Right lobe of liver (tissue), 4 donors: ENCODE measurements at regions not wholly inside any gene's neighbourhood (a gene's known extent, or its start where the extent isn't known, plus 50 kb on each side); places are given as distances from the start of the nearest gene placed in this dataset.

Source experiments
- CTCF ChIP-seq, 4 donors: fragments of 200-600 bp in 3 of 4; fragments of 450-650 bp in 1 of 4; IDR thresholded peaks; one replicate each; pipeline versions ENCODE4 v1.5.1 to v1.8.0; 2016 to 2022; ENCODE audit warnings: antibody characterized with exemption in 4 of 4, mild to moderate bottlenecking in 2 of 4
- POLR2A ChIP-seq: fragments of 450-650 bp; IDR thresholded peaks from one replicate; pipeline ENCODE4 v1.6.1; 2017; ENCODE audit warnings: antibody characterized with exemption, mild to moderate bottlenecking
- donor health status: DM: no; HTN: no; CAD: no.
- donor health status: DM: no; HTN: no; CAD: no.
- donor health status: DM: no; HTN: yes; CAD: no.

GRCh38 chr5:103358305-103358995 lies 99.9 kb downstream of the MACIR start:
- TF ChIP-seq CTCF (IDR thresholded peaks at IDR 0.05), result no peak
- TF ChIP-seq POLR2A, result no peak
